ENCODE measurements at regions not wholly inside any gene's neighbourhood (a gene's known extent, or its start where the extent isn't known, plus 50 kb on each side); places are given as distances from the start of the nearest gene placed in this dataset.

- TF ChIP-seq ATF7 (IDR thresholded peaks at IDR 0.05; ENCODE audit: low read depth) (no peak), CREM (IDR thresholded peaks at IDR 0.05; ENCODE audit: low read depth) (no peak), SP1 (IDR thresholded peaks at IDR 0.05; ENCODE audit: low read depth, low read length) (no peak), E2F4 (IDR thresholded peaks at IDR 0.05; ENCODE audit: low read depth, low read length) (no peak), ETV6 (conservative IDR thresholded peaks at IDR 0.05 in 1 of 2, IDR thresholded peaks at IDR 0.05 in 1 of 2; ENCODE audit: borderline replicate concordance in 1 of 2, low read depth in 1 of 2) (no peak), ZSCAN29 (IDR thresholded peaks at IDR 0.05) (no peak)
- TF ChIP-seq, protein P1, sequence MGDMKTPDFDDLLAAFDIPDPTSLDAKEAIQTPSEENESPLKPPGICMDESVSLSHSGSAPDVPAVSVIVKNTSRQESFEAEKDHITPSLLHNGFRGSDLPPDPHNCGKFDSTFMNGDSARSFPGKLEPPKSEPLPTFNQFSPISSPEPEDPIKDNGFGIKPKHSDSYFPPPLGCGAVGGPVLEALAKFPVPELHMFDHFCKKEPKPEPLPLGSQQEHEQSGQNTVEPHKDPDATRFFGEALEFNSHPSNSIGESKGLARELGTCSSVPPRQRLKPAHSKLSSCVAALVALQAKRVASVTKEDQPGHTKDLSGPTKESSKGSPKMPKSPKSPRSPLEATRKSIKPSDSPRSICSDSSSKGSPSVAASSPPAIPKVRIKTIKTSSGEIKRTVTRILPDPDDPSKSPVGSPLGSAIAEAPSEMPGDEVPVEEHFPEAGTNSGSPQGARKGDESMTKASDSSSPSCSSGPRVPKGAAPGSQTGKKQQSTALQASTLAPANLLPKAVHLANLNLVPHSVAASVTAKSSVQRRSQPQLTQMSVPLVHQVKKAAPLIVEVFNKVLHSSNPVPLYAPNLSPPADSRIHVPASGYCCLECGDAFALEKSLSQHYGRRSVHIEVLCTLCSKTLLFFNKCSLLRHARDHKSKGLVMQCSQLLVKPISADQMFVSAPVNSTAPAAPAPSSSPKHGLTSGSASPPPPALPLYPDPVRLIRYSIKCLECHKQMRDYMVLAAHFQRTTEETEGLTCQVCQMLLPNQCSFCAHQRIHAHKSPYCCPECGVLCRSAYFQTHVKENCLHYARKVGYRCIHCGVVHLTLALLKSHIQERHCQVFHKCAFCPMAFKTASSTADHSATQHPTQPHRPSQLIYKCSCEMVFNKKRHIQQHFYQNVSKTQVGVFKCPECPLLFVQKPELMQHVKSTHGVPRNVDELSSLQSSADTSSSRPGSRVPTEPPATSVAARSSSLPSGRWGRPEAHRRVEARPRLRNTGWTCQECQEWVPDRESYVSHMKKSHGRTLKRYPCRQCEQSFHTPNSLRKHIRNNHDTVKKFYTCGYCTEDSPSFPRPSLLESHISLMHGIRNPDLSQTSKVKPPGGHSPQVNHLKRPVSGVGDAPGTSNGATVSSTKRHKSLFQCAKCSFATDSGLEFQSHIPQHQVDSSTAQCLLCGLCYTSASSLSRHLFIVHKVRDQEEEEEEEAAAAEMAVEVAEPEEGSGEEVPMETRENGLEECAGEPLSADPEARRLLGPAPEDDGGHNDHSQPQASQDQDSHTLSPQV (IDR thresholded peaks at IDR 0.05), result no peak
These were observed 424.6 kb upstream of the SEMA6D start (continued) for GRCh38 chr15:47292638-47293190.

All from GM12878 (cell line).